HEK293T (cell line): ENCODE measurements at regions not wholly inside any gene's neighbourhood (a gene's known extent, or its start where the extent isn't known, plus 50 kb on each side); places are given as distances from the start of the nearest gene placed in this dataset.

Experiments used
- CTCF ChIA-PET: fragments of 350-600 bp; formaldehyde crosslinking; extraction: SDS; loops from one replicate; lab custom pipeline; 2021; ENCODE audit warnings: antibody characterized with exemption, inconsistent platforms; lab: Yijun Ruan, JAX
- POLR2A ChIA-PET: fragments of 350-600 bp; formaldehyde crosslinking; extraction: SDS; loops from one replicate; lab custom pipeline; 2020; ENCODE audit warnings: antibody characterized with exemption, inconsistent platforms; lab: Yijun Ruan, JAX
- DNase-seq: peaks from one replicate; pipeline ENCODE4 v3.0.0; 2012; ENCODE audit warnings: mixed read lengths; ENCODE audit errors: extremely low spot score
- ARNT ChIP-seq: fragments of 450-650 bp; IDR thresholded peaks from 2 replicates; pipeline ENCODE4 v1.6.1; 2017; ENCODE audit warnings: mild to moderate bottlenecking
- BHLHE40 ChIP-seq: fragments of 450-650 bp; IDR thresholded peaks from 2 replicates; pipeline ENCODE4 v1.6.1; 2016; ENCODE audit warnings: mild to moderate bottlenecking, moderate library complexity, borderline replicate concordance
- CTBP1 ChIP-seq: fragments of 450-650 bp; IDR thresholded peaks from 2 replicates; pipeline ENCODE4 v1.6.1; 2016; ENCODE audit warnings: borderline replicate concordance
- ELF4 ChIP-seq: fragments of 450-650 bp; IDR thresholded peaks from 2 replicates; pipeline ENCODE4 v1.6.1; 2017; ENCODE audit warnings: antibody characterized with exemption
- FOXA1 ChIP-seq: fragments of 450-650 bp; IDR thresholded peaks from 2 replicates; pipeline ENCODE4 v1.6.1; 2016; ENCODE audit warnings: mild to moderate bottlenecking
- FOXK2 ChIP-seq: fragments of 450-650 bp; IDR thresholded peaks from 2 replicates; pipeline ENCODE4 v1.6.1; 2016; ENCODE audit warnings: mild to moderate bottlenecking
- FOXM1 ChIP-seq: fragments of 450-650 bp; IDR thresholded peaks from 2 replicates; pipeline ENCODE4 v1.6.1; 2017; ENCODE audit warnings: mild to moderate bottlenecking, borderline replicate concordance
- HDGF ChIP-seq: fragments of 450-650 bp; IDR thresholded peaks from 2 replicates; pipeline ENCODE4 v1.6.1; 2017; ENCODE audit warnings: antibody characterized with exemption, borderline replicate concordance
- L3MBTL2 ChIP-seq: fragments of 450-650 bp; conservative IDR thresholded peaks from 2 replicates; pipeline ENCODE4 v1.6.1; 2016; ENCODE audit warnings: mild to moderate bottlenecking
- LEF1 ChIP-seq: fragments of 450-650 bp; IDR thresholded peaks from 2 replicates; pipeline ENCODE4 v1.6.1; 2017; ENCODE audit warnings: mild to moderate bottlenecking, borderline replicate concordance
- NFRKB ChIP-seq: fragments of 450-650 bp; IDR thresholded peaks from 2 replicates; pipeline ENCODE4 v1.6.1; 2016; ENCODE audit warnings: mild to moderate bottlenecking, moderate library complexity
- SP1 ChIP-seq: fragments of 450-650 bp; IDR thresholded peaks from 2 replicates; pipeline ENCODE4 v1.6.1; 2017
- SUZ12 ChIP-seq: fragments of 450-650 bp; IDR thresholded peaks from 2 replicates; pipeline ENCODE4 v1.6.1; 2016; ENCODE audit warnings: mild to moderate bottlenecking
- TARDBP ChIP-seq: fragments of 450-650 bp; IDR thresholded peaks from 2 replicates; pipeline ENCODE4 v1.6.1; 2016
- ZNF384 ChIP-seq: fragments of 450-650 bp; IDR thresholded peaks from 2 replicates; pipeline ENCODE4 v1.6.1; 2016
- TF ChIP-seq, protein P1 (sequence below): fragments of 450-650 bp; IDR thresholded peaks from 2 replicates; pipeline ENCODE4 v1.6.1; 2016

DNA sequence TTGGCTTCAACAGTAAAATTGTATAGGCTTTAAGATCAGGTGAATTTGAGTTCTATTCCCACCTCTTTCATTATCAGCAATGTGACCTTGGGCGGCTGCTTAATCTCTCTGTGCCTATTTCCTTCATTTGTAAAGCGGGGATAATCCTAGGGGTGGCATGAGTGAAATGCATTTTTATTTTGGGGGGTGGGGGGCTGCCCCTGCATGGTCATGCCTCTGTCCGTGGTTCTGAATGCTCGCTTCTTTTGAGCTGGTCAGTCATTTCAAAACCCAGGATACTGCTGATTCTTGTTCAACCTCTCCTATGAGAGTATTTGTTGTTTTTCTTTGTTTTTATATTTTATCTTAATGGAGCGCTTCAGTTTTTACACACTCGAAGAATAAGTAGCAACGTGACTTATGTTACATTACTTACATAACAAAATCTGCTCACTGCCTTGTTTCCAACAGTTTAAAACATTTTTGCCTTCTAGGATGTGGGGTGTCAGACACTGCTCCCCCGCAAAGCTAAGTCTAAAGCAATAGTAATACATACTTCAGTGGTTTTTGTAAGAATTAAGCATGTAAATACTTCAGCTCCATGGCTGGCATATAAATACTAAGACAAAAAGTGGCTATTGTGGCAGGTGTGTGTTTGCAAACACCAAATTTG, 152.6 kb upstream of the PELI1 start:
- ChIA-PET POLR2A (no interaction called here), CTCF (no interaction called here)
- DNase-seq, result no peak
- no peak for TF ChIP-seq LEF1
- TF ChIP-seq FOXM1, result no peak
- no peak for TF ChIP-seq TARDBP
- TF ChIP-seq, protein P1, sequence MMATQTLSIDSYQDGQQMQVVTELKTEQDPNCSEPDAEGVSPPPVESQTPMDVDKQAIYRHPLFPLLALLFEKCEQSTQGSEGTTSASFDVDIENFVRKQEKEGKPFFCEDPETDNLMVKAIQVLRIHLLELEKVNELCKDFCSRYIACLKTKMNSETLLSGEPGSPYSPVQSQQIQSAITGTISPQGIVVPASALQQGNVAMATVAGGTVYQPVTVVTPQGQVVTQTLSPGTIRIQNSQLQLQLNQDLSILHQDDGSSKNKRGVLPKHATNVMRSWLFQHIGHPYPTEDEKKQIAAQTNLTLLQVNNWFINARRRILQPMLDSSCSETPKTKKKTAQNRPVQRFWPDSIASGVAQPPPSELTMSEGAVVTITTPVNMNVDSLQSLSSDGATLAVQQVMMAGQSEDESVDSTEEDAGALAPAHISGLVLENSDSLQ, result no peak
- no peak for TF ChIP-seq FOXK2
- TF ChIP-seq SUZ12, result no peak

DNA sequence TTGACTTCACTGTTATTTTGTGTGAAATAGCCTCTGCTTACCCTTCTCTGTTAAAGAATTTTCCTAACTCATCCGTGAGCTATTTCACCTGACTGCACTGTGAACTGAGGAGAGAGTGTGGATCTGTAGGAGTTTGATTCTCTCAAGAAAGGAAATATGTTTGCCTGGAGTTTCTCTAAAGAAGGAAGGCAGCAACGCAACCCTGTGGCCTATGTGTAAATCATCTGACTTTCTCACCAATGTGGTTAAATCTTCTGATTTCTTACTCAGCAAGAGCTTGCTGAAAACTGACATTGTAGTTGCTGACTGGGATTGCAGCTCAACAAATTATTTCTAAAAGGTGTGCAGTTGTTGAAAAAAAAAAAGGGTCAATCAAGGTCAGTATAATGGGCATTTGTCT, 153.9 kb upstream of the PELI1 start:
- no peak for DNase-seq
- CTCF ChIA-PET, result interaction anchor here (0.8 kb wide), 1 partner anchor 241 kb away, joined by 4 read pairs; no protein-coding TSS in a partner anchor
- POLR2A ChIA-PET, result no interaction called here
- TF ChIP-seq ZNF384, result no peak
- TF ChIP-seq L3MBTL2, result no peak
- no peak for TF ChIP-seq FOXK2
- TF ChIP-seq LEF1, result no peak
- no peak for TF ChIP-seq SUZ12
- no peak for TF ChIP-seq BHLHE40
- TF ChIP-seq TARDBP, result no peak
- TF ChIP-seq ELF4, result no peak
- no peak for TF ChIP-seq ARNT
- no peak for TF ChIP-seq NFRKB
- no peak for TF ChIP-seq HDGF
- TF ChIP-seq, protein P1, result no peak
- TF ChIP-seq FOXA1, result no peak
- no peak for TF ChIP-seq FOXM1
- TF ChIP-seq SP1, result no peak
- no peak for TF ChIP-seq CTBP1

DNA sequence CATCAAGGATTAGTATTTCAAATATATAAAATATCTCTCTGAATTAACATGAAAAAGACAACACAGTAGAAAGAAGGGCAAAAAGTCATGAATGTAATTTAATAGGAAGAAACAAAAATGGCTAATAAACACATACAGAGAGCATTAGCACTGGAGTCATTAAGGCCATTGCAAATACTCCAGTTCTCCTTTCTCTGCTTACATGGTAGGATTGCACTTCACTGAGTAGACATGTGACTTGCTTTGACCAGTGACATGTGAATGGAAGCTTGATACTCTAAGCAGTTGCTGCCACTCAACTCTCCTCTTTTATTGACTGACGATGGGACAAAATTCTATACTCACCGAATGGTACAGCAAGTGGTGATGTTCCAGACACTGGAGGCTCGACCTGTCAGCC, 153.9 kb upstream of the LGALSL start:
- POLR2A ChIA-PET, result no interaction called here
- CTCF ChIA-PET, result no interaction called here
- no peak for DNase-seq
- TF ChIP-seq ELF4 (no peak), SP1 (no peak), NFRKB (no peak), FOXM1 (no peak), BHLHE40 (no peak), HDGF (no peak), CTBP1 (no peak), L3MBTL2 (no peak), FOXK2 (no peak), FOXA1 (no peak), SUZ12 (no peak), TARDBP (no peak)
- TF ChIP-seq, protein P1, result no peak

DNA sequence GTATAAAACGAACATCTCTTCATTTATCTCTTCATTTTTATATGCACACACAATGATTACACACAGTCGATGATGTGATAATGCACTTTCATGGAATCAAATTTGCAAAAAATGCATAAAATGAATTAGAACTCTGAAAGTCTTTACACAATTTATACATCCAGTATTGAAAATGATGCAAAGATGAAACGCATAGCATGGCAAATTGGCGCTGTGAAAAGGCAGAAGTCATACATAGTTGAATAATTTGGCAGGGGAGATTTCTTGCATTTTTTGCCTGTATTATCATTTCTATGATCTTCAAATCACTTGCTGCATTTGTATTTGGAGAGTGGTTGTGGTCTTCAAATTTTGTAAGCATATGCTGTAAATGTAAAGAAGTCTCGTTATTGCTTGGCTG, 150.7 kb upstream of the LGALSL start:
- ChIA-PET POLR2A (no interaction called here), CTCF (no interaction called here)
- no peak for DNase-seq
- TF ChIP-seq, protein P1, result no peak
- no peak for TF ChIP-seq L3MBTL2
- no peak for TF ChIP-seq SP1
- TF ChIP-seq BHLHE40, result no peak
- no peak for TF ChIP-seq NFRKB
- TF ChIP-seq FOXA1, result no peak
- no peak for TF ChIP-seq FOXM1
- TF ChIP-seq SUZ12, result no peak
- TF ChIP-seq TARDBP, result no peak
- TF ChIP-seq FOXK2, result no peak
- TF ChIP-seq ELF4, result no peak
- TF ChIP-seq CTBP1, result no peak
- TF ChIP-seq LEF1, result no peak
- no peak for TF ChIP-seq ZNF384
- no peak for TF ChIP-seq HDGF
- TF ChIP-seq ARNT, result no peak

DNA sequence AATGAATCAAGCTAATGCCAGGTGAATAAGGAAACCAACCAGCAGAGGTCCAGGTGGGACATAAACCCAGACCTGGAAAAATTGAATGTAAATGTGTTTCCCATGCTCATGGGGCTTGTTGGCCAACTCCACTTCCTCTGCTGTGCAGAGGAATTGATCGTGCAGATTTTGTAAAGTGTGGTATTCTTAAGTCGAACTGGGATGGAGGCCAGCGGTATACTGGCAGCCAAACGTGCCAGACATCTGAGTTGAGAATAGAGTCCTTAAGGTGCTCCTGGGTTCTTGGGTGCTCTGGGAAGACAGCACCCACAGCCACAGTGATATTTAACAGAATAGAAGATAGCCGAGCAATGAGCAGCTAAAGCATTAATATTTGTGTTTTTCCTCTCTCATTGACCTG, 146.5 kb upstream of the LGALSL start:
- POLR2A ChIA-PET, result no interaction called here
- CTCF ChIA-PET, result no interaction called here

More for the DNA sequence above, 146.5 kb upstream of the LGALSL start:
- DNase-seq, result no peak
- TF ChIP-seq BHLHE40, result no peak
- no peak for TF ChIP-seq ELF4
- TF ChIP-seq ZNF384, result no peak
- TF ChIP-seq, protein P1, result no peak
- no peak for TF ChIP-seq LEF1
- TF ChIP-seq SUZ12, result no peak
- no peak for TF ChIP-seq SP1
- no peak for TF ChIP-seq CTBP1
- TF ChIP-seq ARNT, result no peak
- no peak for TF ChIP-seq L3MBTL2
- no peak for TF ChIP-seq TARDBP
- no peak for TF ChIP-seq FOXK2
- TF ChIP-seq NFRKB, result no peak
- no peak for TF ChIP-seq HDGF
- TF ChIP-seq FOXM1, result no peak
- TF ChIP-seq FOXA1, result no peak
